HG03565 (cell line): ENCODE measurements at regions not wholly inside any gene's neighbourhood (a gene's known extent, or its start where the extent isn't known, plus 50 kb on each side); places are given as distances from the start of the nearest gene placed in this dataset.

ENCODE experiments used
- ATAC-seq: cut with Tn5 transposase; IDR thresholded peaks from one replicate; pipeline ENCODE4 v1.9.1; 2021; ENCODE audit warnings: mild to moderate bottlenecking, moderate library complexity; ENCODE audit not compliant: unreplicated experiment

GRCh38 chr15:47412136-47412535 is 305.2 kb upstream of the SEMA6D start:
- ATAC-seq: no peak

GRCh38 chr15:47412802-47413201 is 304.5 kb upstream of the SEMA6D start:
- ATAC-seq: no peak

- no peak for ATAC-seq
Measured at GRCh38 chr15:47414207-47414606, 303.1 kb upstream of the SEMA6D start.

- ATAC-seq: no peak
Measured at GRCh38 chr15:47415539-47415971, 301.8 kb upstream of the SEMA6D start.

- no peak for ATAC-seq
Measured at GRCh38 chr15:47422881-47423665, 294.2 kb upstream of the SEMA6D start.

GRCh38 chr15:47427463-47427862 is 289.8 kb upstream of the SEMA6D start:
- ATAC-seq: no peak

GRCh38 chr15:47429376-47429775 is 287.9 kb upstream of the SEMA6D start:
- no peak for ATAC-seq

- ATAC-seq: no peak
Measured at GRCh38 chr15:47431501-47431900, 285.8 kb upstream of the SEMA6D start.

- ATAC-seq: no peak
Measured at GRCh38 chr15:47432826-47433225, 284.5 kb upstream of the SEMA6D start.

GRCh38 chr15:47434596-47434995 is 282.7 kb upstream of the SEMA6D start:
- no peak for ATAC-seq

- ATAC-seq: no peak
Measured at GRCh38 chr15:47437491-47437890, 279.8 kb upstream of the SEMA6D start.

- no peak for ATAC-seq
Measured at GRCh38 chr15:47439146-47440111, 277.9 kb upstream of the SEMA6D start.

- no peak for ATAC-seq
Measured at GRCh38 chr15:47442371-47442770, 274.9 kb upstream of the SEMA6D start.

GRCh38 chr15:47443839-47444238 is 273.5 kb upstream of the SEMA6D start:
- no peak for ATAC-seq

- ATAC-seq: no peak
Measured at GRCh38 chr15:47445723-47446392, 271.4 kb upstream of the SEMA6D start.

- ATAC-seq: no peak
Measured at GRCh38 chr15:47460795-47461573, 256.3 kb upstream of the SEMA6D start.

- ATAC-seq: no peak
Measured at GRCh38 chr15:47461652-47462141, 255.6 kb upstream of the SEMA6D start.

- no peak for ATAC-seq
Measured at GRCh38 chr15:47466357-47466756, 250.9 kb upstream of the SEMA6D start.

- no peak for ATAC-seq
Measured at GRCh38 chr15:47470983-47471382, 246.3 kb upstream of the SEMA6D start.

- ATAC-seq: no peak
Measured at GRCh38 chr15:47473106-47473725, 244.1 kb upstream of the SEMA6D start.
